ENCODE measurements at regions not wholly inside any gene's neighbourhood (a gene's known extent, or its start where the extent isn't known, plus 50 kb on each side); places are given as distances from the start of the nearest gene placed in this dataset.
"Not testable (repeated sequence)": the region's sequence is repeated elsewhere in the genome, so short reads cannot be mapped to it uniquely, and the experiment has no call there.

GRCh38 chr2:136324966-136325365, 207.0 kb upstream of the CXCR4 start:
- DNase-seq (ENCODE audit: low read depth): no peak

GRCh38 chr2:136323935-136324334, 206.0 kb upstream of the CXCR4 start:
- no peak for DNase-seq (ENCODE audit: low read depth)

GRCh38 chr2:136323195-136323594, 205.2 kb upstream of the CXCR4 start:
- DNase-seq (ENCODE audit: low read depth): no peak

DNA sequence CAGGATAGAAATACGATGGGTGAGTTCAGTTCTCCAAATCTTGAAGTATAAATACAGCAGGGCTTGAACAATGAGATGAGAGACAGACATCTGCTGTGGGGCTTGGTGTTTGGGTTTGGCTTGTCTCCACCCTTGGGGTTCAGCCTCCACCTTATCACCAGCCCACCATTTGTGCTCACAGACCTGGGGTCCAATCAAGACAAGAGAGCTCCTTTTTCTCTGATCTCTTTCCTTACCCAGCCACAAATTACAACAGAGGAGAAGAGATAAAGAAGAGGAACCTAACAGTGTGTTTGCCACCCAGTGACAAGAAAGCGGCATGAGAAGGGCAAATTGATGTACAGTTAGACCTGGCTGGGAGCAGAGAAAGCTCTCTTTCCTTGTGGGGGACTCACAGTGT, 204.5 kb upstream of the CXCR4 start:
- no peak for DNase-seq (ENCODE audit: low read depth)

GRCh38 chr2:136319651-136320050, 201.7 kb upstream of the CXCR4 start:
- no peak for DNase-seq (ENCODE audit: low read depth)

DNA sequence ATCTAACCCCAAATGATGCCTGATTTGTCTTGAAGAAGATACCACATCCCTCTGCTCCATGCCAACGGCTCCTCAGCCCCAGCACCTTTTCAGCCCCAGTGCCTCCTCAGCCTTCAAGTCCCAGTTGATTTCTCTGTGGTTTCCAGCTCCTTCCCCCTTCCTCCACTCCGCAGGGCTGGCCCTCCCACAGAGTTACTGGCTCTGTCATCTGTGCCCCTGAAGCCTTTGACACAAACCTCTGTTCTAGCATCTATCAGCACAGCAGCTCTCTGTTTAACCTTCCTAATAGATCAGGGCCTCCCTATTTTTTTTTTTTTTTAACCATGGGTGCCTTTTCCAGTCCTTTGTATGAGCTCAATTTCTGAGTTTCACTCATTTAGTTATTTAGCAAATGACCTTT, 201.3 kb upstream of the CXCR4 start:
- no peak for DNase-seq (ENCODE audit: low read depth)

- no peak for DNase-seq (ENCODE audit: low read depth)
These were observed 196.3 kb upstream of the CXCR4 start for GRCh38 chr2:136314240-136314639.

DNA sequence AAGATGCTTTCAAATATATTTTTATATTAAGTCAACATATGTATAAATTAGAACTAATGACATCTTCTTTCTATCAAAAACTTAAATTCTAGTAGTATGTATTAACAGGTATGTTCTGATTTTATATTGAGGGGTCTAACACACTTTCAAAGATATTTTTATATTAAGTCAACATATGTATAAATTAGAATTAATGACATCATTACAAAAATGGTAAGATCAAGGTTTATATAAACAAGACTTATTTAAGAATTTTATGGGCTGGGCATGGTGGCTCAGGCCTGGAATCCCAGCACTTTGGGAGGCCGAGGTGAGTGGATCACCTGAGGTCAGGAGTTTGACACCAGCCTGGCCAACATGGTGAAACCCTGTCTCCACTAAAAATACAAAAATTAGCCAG, 194.6 kb upstream of the CXCR4 start:
- not testable (repeated sequence) for DNase-seq (ENCODE audit: low read depth)

DNA sequence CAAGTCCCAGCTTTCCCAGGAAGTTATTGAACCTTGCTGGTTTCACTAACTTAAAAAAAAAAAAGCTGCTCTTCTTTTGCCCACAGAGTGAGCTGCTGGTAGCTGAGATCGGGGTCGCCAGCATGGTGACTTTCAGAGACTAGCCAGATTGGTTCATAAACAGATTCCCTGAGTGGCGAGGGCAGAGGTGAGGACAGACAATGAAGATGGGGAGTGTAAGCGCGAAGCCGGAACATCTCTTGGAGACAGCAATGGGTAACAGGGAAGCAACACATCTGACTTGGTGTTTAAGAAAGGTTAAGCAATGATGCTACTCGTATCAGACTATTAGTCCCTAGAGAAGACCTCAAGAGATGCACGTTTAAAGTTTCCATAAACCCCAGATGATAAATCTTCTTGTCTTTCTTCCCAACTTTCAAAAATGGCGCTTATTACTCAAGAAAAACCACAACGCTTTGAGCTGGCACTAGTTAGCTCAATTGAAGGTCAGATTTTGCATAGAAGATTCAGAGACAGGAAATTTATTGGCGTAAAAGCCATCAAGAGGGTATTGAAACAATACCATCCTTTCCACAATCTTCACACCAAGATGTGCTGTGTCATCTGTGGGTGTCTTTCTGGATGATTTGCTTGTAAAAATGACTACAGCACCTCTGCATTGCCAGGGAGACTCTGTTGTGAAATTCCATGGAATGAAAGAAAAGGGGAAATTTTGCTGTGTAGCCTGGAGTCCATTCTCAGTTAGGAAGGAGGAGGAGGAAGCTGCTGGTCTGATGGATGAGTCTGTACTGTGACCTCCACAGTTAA, 193.1 kb upstream of the CXCR4 start:
- no peak for DNase-seq (ENCODE audit: low read depth)

- DNase-seq (ENCODE audit: low read depth): no peak
These were observed 192.1 kb upstream of the CXCR4 start for GRCh38 chr2:136310005-136310495.

DNA sequence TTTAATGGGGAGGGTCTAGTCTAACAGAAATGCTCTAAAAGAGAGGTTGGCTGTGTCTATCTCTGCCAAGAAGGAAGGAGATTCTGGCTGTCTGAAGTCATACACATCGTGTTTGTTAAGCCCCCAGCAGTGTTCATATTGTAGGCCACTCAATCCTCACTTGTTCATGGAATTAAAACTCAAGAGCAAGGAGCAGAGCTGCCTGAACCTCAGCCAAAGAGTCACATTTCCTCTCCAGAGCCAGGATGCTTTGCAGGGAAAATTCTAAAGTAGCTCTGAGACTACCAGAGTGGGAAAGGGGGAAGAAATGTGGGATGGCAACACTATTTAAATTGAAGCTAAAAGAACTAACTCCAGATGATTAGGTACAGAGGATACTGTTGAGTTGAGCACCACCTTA, 190.7 kb upstream of the CXCR4 start:
- no peak for DNase-seq (ENCODE audit: low read depth)

DNA sequence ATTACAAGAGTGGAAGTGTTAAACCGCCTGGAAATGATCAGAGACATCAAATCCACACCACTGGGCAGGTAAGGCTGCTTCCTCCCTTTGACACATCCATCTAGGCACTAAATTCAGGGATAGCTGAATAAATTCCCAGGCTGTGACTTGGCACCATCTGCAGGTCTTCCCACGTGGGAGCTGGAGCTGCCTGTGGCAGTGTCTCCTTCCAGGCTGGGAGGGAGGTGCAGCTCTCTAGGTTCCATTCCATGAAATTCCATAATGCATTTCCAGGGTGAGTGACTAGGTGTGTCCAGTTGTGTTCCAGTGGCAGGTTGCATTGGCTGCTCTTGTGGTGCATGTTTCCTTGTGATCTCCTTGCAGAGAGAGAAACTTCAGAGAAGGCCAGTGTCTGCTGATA, 188.9 kb upstream of the CXCR4 start:
- no peak for DNase-seq (ENCODE audit: low read depth)

- DNase-seq (ENCODE audit: low read depth): peak; percentile 28
These were observed 187.7 kb upstream of the CXCR4 start for GRCh38 chr2:136305517-136306192.

GRCh38 chr2:136301006-136301405, 183.1 kb upstream of the CXCR4 start:
- no peak for DNase-seq (ENCODE audit: low read depth)

DNA sequence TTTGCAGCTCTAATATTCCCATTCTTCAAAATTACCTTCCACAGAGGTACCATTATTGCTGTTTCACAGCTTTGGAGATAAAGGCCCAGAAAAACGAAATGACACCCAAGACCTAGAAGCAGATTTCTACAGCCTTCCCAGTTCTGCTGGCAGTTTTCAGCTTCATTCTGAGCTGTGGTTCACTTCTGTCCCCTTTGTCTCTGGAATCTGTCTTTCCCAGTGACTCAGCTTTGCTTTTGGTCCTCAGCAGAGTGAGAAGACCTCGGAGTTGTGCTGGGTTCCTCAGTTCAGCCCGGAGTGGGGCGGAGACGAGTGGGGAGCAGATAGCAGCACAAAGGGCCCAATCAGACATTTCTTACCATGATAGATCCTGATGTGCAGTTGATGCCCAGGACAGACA, 180.7 kb upstream of the CXCR4 start:
- DNase-seq (ENCODE audit: low read depth): no peak

GRCh38 chr2:136297994-136298393, 180.0 kb upstream of the CXCR4 start:
- no peak for DNase-seq (ENCODE audit: low read depth)

DNA sequence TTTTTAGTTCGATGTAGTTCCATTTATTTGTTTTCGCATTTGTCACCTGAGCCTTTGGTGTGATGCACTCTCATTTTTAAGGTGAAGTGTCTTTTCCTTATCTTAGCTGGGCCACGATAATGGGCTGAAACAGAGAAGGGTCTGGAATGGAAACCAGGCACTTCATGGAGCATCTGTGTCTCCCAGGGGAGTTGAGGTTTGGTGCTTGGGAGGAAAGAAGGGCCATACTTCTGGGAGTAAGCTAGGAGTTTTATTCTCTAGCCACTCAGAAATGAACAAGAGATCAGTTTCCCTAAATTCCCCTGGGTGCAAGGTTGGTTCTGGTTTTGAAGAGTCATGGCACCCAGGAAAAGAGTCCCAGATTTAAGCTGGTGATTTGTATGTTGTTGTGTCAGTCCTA, 179.4 kb upstream of the CXCR4 start:
- no peak for DNase-seq (ENCODE audit: low read depth)

DNA sequence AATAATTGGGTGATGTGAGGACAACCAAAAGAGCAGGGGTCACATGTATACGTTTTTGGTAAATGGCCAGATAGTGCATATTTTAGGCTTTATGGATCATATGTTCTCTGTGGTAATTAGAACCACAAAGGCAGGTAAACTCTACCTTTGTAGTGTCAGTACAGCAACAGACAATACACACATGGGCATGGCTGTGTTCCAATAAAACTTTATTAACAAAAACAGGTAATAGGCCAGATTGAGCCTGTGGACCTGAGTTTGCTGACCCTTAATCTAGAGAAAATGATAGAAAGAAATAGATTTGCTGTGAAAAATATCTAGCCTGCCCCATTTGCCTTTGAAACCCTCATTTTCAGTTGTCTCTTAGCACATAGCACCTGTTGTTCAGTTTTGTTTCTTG, 177.2 kb upstream of the CXCR4 start:
- DNase-seq (ENCODE audit: low read depth): no peak

DNA sequence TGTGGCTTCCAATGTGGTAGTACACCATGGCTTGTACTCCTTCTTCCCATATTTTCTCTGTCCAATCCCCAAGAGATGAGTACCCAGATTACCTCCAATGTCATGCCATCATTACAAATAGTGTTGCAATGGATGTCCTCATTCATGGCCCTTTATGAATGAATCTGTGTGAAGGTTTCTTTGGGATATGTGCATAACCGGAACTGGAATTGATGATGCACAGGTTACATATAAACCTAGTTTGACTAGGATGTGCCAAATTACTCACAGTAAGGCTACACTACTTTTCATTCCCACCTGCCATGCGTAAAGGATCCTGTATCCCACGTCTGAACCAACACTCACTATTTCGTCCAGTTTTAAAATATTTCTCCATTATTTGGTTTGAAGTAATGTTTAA, 173.9 kb upstream of the CXCR4 start:
- DNase-seq (ENCODE audit: low read depth): no peak

DNA sequence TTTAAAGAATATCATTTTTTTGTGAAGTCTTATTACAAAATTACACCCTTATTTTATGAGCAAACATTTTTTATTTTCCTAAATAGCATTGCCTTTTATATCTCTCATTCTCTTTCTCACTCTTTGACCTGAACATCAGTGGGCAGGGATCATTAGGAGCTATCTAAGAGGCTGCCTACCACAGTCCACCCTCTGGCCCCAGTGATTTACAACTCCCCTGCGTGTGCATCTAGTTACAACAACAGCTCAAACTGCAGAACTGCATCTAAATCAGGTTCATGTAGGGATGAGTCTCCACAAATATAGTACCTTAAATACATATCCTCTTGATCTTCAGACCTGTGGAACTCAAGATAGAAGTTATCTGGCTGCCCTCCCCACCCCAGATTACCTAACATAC, 172.4 kb upstream of the CXCR4 start:
- no peak for DNase-seq (ENCODE audit: low read depth)

- no peak for DNase-seq (ENCODE audit: low read depth)
These were observed 170.3 kb upstream of the CXCR4 start for GRCh38 chr2:136288249-136288648.

DNA sequence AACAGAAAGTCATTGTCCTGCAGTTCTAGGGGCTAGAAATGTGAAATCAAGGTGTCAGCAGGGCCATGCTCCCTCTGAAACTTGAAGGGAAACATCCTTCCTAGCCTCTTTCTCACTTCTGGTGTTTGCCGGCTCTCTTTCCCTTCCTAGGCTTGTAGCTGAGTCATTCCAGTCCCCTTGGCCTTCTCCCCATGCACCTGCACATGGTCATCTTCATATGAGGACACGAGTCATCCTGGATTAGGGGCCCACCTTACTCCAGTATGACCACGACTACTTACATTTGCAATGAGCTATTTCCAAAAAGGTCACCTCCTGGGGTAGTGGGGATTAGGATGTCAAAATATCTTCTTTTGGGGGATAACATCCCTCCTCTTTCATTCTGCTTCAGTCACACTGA, 168.5 kb upstream of the CXCR4 start:
- no peak for DNase-seq (ENCODE audit: low read depth)

DNA sequence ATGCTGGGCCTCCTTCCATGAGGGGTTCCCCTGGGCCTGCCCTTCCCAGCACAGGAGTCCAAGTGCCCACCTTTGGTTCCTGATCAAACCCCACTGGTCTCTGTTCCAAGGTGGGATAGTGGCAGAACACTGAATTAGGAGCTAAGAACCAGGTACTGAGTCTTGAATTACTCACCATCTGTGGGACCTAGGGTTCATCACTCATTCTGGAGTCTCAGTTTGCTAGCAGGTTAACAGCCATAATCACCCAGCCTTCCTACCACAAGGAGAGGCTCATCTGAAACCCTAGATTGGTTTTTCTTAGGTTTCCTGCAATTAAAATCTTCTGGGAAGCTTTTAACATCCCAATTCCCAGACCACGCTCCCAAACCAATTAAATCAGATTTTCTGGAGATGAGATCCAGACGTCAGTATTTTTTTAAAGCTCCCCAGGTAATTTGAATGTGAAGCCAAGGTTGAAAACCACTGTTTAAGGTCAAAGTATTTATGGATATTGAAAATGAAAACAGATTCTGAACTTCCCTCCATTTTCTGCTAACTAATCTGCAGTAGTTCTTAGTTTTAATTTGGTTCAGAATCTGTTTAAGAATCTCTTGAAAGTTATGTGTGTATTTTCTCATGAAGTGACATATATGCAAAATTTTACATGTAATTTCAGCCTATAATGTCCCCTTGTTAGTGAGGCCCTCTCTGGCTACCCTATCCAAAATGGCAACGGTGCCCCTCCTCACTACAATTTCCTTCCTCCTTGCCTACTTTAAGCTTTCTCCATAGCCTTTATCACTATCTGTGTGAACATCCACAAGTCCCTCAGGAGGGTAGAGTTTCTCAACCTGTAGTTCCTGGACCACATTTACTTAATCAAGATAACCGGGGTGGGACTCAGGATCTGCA, 166.5 kb upstream of the CXCR4 start:
- DNase-seq (ENCODE audit: low read depth): no peak
